DMS153 (cell line): ENCODE measurements at regions not wholly inside any gene's neighbourhood (a gene's known extent, or its start where the extent isn't known, plus 50 kb on each side); places are given as distances from the start of the nearest gene placed in this dataset.

Experiments
- DNase-seq: peaks from one replicate; lab custom pipeline; 2025; lab: John Stamatoyannopoulos, UW

DNA sequence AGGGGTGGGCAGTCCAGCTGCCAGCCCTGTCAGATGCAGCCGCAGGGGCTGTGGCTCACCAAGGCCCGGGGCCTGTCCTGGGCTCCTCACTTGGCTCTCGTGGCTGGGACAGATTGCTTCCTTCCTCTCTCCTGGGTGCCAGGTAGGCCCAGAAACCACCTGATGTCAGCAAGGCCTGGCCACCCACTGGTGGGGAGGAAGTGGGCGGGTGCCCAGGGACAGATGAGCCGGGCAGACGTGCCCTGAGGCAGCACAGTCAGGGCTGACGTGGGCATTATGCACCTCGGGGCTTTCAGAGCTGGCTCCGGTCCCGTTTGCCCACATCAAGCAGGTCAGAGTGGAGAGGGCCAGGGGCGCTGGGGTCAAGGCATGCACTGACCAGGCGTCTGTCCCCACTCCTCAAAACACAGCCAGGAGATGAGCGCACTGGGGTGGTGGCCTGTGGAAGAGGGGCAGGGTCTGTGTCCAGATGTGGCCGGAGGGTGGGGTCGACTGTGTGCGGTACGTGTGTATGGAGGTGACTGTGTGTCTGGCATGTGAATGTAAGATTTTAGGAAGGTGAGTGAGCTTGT, 133.2 kb upstream of the PTPN1 start:
- DNase-seq = peak; percentile 15

DNA sequence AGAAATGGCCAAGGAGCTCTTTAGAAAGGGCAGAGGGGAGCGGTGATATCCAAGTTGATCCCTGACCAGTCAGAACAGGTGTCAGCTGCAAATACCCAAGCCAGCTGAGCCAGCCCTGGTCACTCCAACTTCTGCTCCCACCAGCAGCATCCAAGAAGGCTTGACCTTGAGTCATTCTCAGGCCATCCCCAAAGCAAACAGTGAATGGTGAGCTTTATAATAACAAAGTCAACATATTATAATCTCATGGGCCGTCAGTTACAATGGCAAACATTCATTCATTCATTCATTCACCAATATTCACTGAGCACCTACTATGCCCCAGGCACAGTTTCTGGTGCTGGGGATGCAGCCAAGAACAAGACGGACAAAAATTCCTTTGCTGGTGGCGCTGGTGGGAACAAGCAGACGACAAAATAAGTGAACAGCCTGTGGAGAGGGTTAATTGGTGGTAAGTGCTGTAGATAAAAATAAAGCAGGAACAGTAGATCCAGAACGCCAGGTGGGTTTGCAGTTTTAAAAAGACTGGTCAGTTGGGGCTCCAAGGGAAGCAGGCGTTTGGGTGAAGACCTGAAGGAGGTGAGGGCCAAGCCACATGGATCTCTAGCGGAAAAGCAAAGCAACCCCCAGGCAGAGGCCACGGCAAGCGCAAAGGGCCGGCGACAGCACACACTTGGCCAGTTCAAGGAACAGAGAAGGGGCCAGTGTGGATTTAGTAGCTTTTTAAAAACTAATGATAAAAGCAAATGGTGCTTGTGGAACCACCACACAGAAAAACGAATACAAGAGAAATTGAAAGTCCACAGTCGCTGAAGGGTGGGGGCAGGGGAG, 131.8 kb upstream of the PTPN1 start:
- no peak for DNase-seq

DNA sequence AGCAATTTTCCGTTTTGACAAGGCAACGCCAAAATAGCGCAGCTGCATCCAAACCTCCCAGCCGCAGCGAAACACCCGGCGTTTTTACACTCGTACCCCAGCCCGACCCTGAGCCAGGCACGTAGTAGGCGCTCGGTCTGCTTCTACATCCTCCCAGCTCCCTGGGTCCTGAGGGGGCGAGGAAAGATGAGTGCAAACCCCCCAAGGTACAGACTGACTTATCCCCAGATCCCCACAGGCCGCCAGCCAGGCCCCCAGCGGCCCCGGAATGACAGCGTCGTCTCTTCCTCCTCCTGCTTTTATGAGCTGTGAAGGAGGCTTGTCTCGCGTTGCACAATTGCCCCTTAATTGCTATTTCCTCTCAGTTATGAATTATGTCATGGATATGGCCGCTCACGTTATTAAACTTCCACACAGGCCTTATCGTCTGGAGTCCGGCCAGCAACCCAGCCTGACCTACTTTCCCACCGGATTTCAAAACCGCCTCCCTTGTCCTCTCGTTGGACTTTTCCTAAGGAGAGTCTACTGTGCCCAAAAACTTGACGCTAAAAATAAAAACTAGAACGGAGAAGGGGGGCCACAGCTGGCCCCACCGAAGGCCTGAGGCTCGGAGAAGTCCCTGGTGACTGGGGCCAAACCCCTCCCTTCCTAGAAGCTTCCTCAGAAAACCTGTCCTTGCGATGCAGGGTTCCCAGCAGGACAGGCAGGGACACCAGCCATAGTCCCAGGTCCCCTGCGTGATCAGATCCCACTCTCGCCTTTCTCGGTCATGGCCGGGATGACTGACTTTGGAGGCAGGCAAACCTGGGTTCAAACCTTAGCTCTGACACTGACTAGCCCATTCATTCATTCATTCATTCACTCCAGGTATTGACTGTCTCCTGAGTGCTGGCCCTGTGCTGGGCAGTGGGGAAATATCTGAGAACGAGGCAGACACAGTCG, 130.9 kb upstream of the PTPN1 start:
- peak; percentile 50 for DNase-seq

DNA sequence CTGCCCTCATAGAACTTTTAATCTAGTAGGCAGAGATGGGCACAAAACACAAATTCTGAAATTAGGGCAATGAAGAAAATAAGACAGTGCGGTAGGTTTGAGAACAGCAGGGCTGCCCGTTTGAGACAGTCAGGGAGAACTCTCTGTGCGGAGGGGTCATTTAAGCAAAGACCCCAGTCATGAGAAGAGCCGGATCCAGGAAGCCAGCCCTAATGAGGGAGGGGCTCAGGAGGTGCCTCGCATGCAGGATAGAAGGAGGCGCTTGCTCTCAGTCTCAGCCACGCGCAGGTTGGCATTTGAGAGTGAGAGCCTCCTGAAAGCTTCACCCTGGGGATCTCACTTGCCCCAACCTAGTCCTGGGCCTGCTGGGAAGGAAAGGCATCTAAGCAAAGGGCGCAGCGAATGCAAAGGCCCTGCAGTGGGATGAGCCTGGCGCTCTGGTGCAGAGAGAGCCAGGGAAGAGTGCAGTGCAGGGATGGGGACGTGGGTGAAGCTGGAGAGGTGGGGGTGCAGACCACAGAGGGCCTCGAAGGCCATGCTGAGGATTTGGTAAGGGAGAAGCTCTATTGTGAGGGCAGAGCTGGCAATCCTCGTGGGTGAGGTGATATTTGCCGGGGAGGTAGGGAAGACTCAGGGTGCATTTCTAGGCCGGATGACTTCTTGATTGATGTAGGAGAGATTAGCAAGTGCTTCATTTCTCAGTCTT, 130.0 kb upstream of the PTPN1 start:
- no peak for DNase-seq

DNA sequence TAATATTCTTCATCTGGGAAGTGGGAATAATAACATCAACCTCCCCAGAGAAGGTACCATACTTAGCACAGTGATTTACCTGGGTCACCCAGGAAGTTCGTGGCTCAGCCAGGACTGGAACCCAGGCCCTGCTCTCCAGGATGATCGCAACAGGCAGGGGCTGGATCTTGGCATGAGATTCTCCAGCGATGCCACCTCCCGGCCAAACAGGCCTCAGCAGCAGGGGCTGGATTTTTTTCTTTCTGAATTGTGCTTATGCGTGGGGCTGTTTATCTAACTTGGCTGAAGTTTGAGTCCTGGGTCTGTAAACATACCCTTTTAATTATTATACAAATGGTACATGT, 129.5 kb upstream of the PTPN1 start:
- DNase-seq = no peak

DNA sequence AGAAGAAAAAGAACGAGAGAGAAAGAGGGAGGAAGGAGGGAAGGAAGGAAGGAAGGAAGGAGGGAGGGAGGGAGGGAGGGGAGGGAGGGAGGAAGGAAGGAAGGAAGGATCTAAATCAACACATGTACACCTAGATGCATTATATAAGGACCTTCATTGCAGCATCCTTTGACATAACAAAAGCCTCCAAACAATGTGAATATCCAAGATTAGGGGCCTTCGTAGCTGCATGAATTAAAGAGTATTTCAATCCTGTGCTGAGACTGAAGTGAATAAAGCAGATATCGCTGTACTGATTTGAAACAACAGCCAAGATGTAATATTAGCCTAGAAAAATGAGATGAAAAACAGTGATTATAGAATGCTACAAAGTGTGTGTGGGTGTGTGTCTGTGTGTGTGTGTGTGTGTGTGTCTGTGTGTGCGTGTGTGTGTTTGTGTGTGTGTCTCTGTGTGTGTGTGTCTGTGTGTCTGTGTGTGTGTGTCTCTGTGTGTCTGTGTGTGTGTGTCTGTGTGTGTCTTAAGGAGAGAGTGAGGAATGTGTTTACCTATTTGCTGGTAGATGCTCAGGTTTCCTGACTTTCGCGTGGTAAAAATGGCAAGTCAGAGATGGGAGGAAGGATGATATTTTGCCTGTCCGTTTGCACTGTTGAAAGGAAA, 129.0 kb upstream of the PTPN1 start:
- DNase-seq = no peak

DNA sequence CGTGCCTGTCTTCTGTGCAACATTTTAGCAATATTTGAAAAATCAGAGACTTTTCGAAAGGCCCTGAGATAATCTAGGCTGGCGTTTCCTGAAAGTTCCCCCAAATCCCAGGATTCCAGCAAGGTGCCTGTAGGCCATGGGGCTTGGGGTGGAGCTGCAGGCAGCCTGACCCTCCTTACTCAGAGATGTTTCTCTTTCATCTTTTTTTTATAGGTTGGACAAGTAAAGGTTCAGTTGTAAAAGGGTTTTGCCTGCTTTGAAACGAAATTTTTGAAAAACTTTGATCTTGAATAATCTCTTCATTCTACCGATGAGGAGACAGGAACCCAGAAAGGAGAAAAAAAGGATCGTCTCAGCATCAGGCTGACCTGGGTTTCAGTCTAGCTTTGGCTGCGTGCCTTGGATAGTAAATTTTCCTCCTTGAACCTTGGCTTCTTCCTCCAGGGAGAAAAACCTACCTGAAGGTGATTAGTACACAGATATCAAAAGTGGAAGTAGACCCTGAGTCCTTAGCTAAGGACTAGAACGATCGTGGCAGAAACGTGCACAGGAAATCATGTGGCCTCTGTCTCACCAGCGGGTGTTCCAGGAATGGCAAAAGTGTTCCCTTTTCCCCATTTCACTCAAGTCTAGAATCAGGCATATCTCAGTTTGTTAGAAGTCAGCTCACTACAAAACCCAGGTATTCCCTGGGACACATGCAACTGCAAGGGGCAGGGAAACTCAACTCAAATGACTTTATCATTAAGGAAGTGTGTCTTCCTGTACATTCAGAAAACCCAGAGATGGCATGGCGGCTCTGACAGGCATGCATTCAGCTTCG, 128.2 kb upstream of the PTPN1 start:
- DNase-seq = no peak

DNA sequence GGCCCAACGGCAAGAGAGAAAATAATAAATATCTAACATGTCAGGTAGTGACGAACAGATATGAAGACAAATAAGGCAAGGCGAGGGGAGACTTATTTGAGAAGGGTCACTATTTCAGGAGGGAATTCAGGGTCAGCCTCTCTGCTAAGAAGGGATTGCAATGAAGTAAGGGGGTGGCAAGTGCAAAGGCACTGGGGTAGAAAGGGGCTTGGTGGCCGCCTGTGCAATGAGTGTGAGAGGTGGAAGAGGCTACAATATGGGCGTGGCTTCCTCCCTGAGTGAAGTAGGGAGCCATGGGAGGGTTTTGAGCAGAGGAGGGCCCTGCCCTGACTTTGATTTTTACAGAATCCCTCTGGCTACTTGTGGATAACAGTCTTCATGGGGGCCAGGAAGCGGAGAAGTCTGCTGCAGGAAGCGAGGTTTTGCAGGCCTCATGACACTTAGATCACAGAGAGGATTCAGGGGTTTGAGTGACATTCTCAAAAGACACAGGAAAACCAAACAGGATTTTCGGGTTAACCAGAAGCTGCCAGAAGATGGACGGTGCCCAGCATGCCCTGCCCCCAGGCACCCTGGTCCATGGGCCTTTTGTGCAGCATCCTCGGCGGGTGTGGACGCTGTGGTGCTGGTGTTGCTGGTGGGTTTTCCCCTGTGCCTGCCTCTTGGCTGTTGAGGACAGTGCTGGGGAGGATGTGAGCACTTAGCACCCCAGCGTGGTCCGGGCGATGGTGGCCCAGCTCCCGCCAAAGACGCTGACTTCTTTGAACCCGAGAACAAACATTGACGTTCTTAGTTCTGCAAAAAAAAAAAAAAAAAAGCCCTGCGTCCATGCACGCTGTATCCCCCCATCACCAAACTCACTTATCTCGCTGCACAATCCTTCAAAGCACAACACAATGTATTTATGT, 124.2 kb upstream of the PTPN1 start:
- no peak for DNase-seq

DNA sequence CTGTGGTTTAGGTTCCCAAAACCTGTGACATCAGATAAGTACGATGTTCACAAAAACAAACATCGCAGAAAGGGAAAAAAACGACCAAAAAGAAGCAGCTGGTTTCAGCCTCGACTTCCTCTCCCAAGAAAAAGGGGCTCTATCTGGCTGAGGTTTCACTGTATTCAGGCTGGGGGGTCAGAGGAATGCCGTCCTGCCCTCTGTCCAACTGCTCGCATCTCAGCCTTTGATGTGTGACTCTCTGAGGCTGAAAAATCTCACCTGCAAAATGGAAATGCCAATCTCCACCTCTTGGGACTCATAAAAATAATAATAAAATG, 123.6 kb upstream of the PTPN1 start:
- DNase-seq = no peak

DNA sequence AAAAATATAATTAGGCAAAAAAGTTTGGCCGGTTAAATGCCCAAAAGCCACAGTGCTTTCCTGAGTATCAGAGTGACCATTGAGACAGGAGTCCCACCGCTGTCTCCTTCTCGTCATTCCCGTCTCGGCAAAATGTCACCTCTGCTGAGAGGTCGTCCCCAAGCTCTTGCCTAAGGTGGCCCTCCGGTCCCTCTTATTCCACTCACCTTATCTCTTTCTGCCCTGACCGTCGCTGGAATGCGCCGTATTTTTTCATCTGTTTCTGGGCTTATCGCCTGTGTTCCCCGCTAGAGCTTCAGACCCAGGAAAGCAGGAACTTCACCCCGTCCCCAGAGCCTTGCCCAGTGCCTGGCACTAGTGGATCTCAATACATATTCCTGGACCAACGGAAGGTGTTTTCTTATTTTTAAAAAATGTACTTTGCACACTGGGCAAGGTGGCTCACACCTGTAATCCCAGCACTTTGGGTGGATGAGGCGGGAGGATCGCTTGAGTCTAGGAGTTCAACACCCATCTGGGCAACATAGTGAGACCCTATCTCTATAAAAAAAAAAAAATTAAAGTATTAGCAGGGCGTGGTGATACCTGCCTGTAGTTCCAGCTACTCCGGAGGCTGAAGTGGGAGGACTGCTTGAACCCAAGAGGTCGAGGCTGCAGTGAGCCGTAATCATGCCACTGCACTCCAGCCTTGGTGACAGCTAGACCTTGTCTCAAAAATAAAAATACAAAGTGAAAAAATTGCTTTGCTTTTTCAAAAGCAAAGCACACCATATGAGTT, 122.8 kb upstream of the PTPN1 start:
- no peak for DNase-seq

DNA sequence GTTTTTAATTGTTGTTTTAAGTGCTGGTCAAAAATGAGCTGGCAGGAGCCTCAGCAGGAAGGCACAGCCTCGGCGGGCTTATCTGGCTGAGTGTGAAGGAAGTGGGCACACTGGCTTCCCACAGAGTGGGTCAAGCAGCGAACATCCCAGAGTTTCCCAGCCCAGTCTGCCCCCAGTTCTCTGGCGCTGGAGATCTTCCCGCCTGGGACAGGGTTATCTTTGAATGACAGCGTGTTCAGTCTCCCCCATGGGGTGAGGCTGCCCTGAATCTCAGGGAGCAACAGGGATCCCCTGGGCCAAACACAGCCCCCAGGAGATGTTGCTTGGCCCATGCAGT, 122.2 kb upstream of the PTPN1 start:
- DNase-seq = no peak

DNA sequence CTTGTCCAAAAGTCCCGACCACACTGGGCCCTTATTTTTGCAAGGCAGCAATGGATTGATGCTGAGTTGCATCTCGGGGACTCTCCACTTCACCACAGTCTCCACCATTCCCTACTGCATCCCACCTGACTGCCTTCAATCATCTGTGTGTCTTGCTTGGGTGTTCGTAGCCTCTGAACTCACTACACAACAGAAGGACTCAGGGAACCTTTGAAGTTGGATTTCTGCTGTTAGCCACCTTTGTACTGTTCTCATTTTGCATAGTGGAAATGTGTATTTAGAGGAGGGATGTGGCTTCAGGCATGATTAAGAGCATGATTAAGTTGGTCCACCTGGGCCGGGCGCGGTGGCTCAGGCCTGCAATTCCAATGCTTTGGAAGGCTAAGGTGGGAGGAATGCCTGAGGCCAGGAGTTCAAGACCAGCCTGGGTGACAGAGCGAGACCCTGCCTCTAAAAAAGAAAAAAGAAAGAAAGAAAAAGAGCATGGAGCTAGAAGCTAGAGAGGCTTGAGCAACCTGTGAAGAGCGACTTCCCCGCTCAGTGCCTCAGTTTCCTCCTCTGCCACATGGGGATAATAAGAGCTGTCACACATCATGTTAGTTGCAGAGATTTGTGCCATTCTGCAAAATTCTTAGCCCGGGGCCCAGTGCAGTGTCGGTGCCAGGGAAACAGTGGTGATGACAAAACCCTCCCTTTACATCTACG, 121.3 kb upstream of the PTPN1 start:
- DNase-seq = no peak

DNA sequence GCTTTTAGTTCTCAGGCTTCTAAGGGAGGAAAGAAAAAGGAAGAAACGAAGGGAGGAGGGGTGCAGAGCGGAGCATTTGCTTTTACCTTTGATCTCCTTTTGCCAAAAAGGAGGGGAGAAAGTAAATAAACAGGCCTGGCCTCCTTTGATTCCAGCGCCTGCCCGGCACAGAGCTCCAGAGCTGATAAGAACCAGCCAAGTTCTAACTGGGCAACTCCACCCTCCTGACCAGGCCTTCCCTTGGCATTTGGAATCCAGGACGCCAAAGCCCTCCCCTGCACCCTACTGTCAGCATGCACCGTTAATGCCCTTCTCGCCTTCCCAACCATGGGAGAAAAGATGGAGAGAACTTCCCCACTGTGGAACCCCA, 120.8 kb upstream of the PTPN1 start:
- DNase-seq = no peak

DNA sequence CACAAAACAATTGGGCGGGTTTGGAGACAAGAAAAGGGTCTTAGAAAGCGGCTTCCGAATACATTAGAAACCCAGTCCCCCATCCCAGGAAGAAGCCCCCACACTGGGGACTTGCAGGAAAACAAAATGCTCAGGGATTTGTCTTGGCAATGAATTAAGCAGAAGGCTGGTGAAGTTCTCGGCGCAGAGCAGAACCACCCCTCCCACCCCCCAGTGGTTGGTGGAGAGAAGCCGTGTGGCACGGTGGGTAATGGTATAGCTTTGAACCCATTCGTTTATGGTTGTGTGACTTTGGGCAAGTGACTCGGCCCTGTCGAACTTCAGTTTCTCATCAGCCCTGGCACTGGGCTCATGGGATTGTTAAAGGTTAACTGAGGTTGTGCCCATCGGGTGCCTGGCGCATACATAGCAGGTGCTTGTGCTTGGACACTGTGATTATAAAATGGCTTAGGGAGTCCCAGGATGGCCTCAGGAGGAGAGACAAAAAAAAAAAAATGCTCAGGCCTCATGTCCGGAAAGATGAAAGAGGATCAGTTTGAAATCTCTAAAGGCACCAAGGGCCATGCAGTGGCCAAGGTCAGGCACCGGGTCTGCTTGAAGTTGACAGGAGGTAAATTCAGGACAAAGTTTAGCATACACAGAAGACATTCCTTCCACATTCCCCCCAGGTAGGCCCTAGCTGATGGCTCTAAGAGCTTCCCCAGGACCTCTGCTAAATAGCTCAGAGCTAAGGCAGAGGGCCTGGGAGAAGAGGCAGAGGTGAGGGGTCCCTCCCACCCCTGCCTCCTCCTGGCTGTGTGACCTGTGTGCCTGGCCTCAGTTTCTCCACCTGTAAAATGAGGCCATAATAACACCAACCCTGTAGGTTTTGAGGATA, 120.1 kb upstream of the PTPN1 start:
- no peak for DNase-seq

DNA sequence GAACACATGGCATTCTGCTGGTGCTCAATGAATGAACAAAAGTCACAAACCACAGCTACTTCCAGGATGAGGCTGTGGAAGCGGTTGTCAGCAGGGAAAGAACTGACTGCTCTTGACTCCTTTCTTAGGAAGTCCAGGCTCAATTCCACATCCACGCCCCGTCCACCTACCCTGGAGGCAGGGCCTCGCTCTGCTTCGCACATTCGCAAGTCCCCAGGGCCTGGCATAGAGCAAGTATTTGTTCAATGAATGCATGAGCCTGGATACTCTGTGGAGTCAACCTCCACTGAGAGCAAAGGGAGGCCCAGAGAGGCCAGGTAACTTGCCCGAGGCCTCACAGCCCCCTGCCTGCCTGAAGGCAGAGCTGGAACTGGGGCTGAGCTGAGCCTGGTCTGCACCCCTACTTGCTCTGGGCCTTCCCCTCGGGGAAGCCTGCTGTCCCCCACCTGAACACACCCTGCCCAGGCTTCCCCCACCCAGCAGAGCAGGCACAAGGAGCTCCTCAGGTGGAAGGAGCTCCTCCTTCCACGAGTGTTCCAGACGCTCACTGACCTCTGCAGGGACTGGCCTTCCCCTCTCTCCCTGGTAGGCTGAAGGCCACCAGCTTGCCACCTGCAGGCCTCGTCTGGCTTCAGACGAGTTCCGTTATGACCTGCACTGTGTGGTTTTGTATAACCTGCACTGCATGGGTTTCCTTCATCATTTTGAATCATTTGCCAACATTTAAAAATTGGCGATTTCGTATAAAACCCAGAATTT, 119.3 kb upstream of the PTPN1 start:
- no peak for DNase-seq

DNA sequence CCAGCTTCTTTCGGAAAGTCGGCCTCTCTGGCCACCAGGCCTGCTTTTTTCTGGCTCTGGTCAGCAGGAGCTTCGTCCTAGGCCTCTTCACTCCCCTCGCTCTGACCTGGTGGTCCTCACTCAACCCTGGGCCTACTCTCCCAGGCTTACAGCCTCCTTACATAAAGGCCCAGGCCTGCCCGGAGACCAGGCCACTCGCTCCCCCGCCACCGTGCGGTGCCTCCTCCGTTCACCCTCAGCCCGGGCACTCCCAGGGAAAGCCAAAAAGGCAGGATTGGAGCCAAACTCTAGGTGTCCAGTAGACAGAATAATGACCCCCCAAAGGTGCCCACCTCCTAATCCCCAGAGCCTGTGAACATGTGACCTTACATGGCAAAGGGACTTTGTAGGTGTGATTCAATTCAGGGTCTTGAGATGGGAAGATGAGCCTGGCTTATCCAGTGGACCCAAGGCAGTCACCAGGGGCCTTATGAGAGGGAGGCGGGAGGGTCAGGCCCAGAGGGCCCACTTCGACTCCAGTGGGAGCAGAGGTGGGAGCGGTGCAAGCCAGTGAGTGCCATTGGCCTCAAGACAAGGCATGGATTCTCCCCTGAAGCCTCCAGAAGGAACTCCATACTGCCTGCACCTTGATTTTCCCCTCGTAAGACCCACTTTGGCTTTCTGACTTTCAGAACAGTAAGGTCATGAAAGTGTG, 118.6 kb upstream of the PTPN1 start:
- no peak for DNase-seq
